A673 (cell line): ENCODE measurements at regions not wholly inside any gene's neighbourhood (a gene's known extent, or its start where the extent isn't known, plus 50 kb on each side); places are given as distances from the start of the nearest gene placed in this dataset.

Source experiments
- CTCF ChIP-seq: fragments of 300-800, 200-600 bp; sonication (generic); conservative IDR thresholded peaks from 2 replicates; pipeline ENCODE4 v1.5.1; 2017; ENCODE audit warnings: low read depth, mild to moderate bottlenecking, antibody characterized with exemption, low read length, moderate library complexity, mixed read lengths
- EZH2 ChIP-seq: fragments of 200-600 bp; sonication (generic); IDR thresholded peaks from 2 replicates; pipeline ENCODE4 v1.6.1; 2017; ENCODE audit warnings: borderline replicate concordance, low read depth, mild to moderate bottlenecking, mixed read lengths, antibody characterized with exemption, low read length; ENCODE audit not compliant: poor library complexity, severe bottlenecking

- TF ChIP-seq CTCF (no peak), EZH2 (no peak)
These were observed 102.6 kb upstream of the NDUFV2 start for GRCh38 chr18:8999872-9000271.
